HepG2 (cell line): ENCODE measurements at regions not wholly inside any gene's neighbourhood (a gene's known extent, or its start where the extent isn't known, plus 50 kb on each side); places are given as distances from the start of the nearest gene placed in this dataset.

ENCODE experiments used
- ATAC-seq: fragments of 200-7000 bp; cut with Tn5 transposase; 3 replicates; pipeline ENCODE4 v1.9.1; 2020; ENCODE audit warnings: mild to moderate bottlenecking, moderate library complexity
- BruUV-seq: library from RNA; stranded (reverse); fragments of 400-500 nt; replicated peaks from 2 replicates; lab custom pipeline; 2021; lab: Mats Ljungman, UMichigan
- CTCF ChIA-PET: fragments of 300-600 bp; formaldehyde crosslinking; extraction: SDS; loops from one replicate; lab custom pipeline; 2021; ENCODE audit warnings: low total read pairs, inconsistent platforms, low intra/inter-chr PET ratio; lab: Yijun Ruan, JAX
- POLR2A ChIA-PET: fragments of 350-600 bp; sonication (Branson Sonifier 250); formaldehyde crosslinking; loops from one replicate; lab custom pipeline; 2020; ENCODE audit warnings: antibody characterized with exemption, inconsistent platforms; lab: Yijun Ruan, JAX
- DNase-seq: peaks from one replicate; pipeline ENCODE4 v3.0.0-alpha.2; 2015; ENCODE audit warnings: low spot score
- FAIRE-seq: peaks from 3 replicates; lab custom pipeline; 2011; peaks lifted over from hg19 to GRCh38; lab: Jason Lieb, UNC
- H2AFZ ChIP-seq: one replicate; pipeline ENCODE4 v1.6.1; 2011; ENCODE audit warnings: low read length, inconsistent platforms
- H3K27ac ChIP-seq: fragments of 300-600 bp; 3 replicates; pipeline ENCODE4 v1.8.0; 2011; ENCODE audit warnings: mixed run types, mild to moderate bottlenecking, mixed read lengths, low read length, inconsistent platforms; ENCODE audit not compliant: insufficient read depth; ENCODE audit errors: extremely low read length
- H3K27me3 ChIP-seq, 2 experiments: fragments of 200-600 bp in 1 of 2; 2 replicates in 1 of 2; 3 replicates in 1 of 2; pipeline versions ENCODE4 v1.6.0 to v1.8.0; 2011; ENCODE audit warnings: low read length in 2 of 2, mild to moderate bottlenecking in 2 of 2, moderate library complexity in 2 of 2, inconsistent platforms in 1 of 2; ENCODE audit not compliant: insufficient read depth in 2 of 2, control insufficient read depth in 1 of 2
- H3K36me3 ChIP-seq, 2 experiments: fragments of 200-600 bp in 1 of 2; replicated peaks in 1 of 2; 2 replicates in 1 of 2; 3 replicates in 1 of 2; pipeline versions ENCODE4 v1.5.1 to v1.8.0; 2011; ENCODE audit warnings: low read length in 2 of 2, inconsistent platforms in 1 of 2; ENCODE audit not compliant: insufficient read depth in 2 of 2, control insufficient read depth in 1 of 2
- H3K4me1 ChIP-seq: 2 replicates; pipeline ENCODE4 v1.5.1; 2012; ENCODE audit warnings: low read length, inconsistent platforms; ENCODE audit not compliant: insufficient read depth
- H3K4me2 ChIP-seq: 2 replicates; pipeline ENCODE4 v1.6.0; 2011; ENCODE audit warnings: low read depth, low read length, inconsistent platforms
- H3K4me3 ChIP-seq, 3 experiments: fragments of 200-600 bp in 1 of 3; sonication (generic), shearing (Covaris generic) in 1 of 3; replicated peaks in 1 of 3; 2 replicates each; pipeline ENCODE4 v1.5.1; 2011 to 2016; ENCODE audit warnings: low read length in 3 of 3, inconsistent platforms in 2 of 3, low read depth in 2 of 3, mild to moderate bottlenecking in 2 of 3, control low read depth in 1 of 3, mixed read lengths in 1 of 3; ENCODE audit not compliant: insufficient read depth in 1 of 3
- H3K79me2 ChIP-seq: one replicate; pipeline ENCODE4 v1.6.1; 2011; ENCODE audit warnings: low read length, inconsistent platforms; ENCODE audit not compliant: insufficient read depth
- H3K9ac ChIP-seq: 2 replicates; pipeline ENCODE4 v1.6.0; 2011; ENCODE audit warnings: mild to moderate bottlenecking, low read depth, low read length, inconsistent platforms; ENCODE audit not compliant: insufficient read depth
- H3K9me3 ChIP-seq: 2 replicates; pipeline ENCODE4 v1.5.1; 2012; ENCODE audit warnings: mild to moderate bottlenecking, low read length
- H4K20me1 ChIP-seq: 2 replicates; pipeline ENCODE4 v1.6.0; 2011; ENCODE audit warnings: inconsistent platforms, mild to moderate bottlenecking, low read length, moderate library complexity; ENCODE audit not compliant: insufficient read depth
- KLF15 ChIP-seq: sonication (generic); formaldehyde crosslinking; IDR thresholded peaks from 2 replicates; pipeline ENCODE4 v1.8.1; 2023; ENCODE audit warnings: borderline replicate concordance, mild to moderate bottlenecking, inconsistent platforms, missing genetic modification reagents, mixed read lengths
- WGBS: methylation state at CpG from one replicate; pipeline ENCODE4 v1.1.6; 2017; ENCODE audit warnings: low lambda C conversion rate; 5-methylcytosine and 5-hydroxymethylcytosine counted together
- in situ Hi-C: cut with HindIII; loops from 2 replicates; pipeline ENCODE4 v1.10.0; 2017; ENCODE audit warnings: low pct_unique_long_range_greater_than_20kb; ENCODE audit not compliant: extremely low pct_ligation_motif_present
- intact Hi-C: fragments of 100-400 bp; cut with micrococcal nuclease; formaldehyde crosslinking; loops from one replicate; pipeline ENCODE4 v1.10.0; 2022; ENCODE audit not compliant: unreplicated experiment
- TF ChIP-seq, protein P1 (sequence below): sonication (generic); formaldehyde crosslinking; IDR thresholded peaks from 2 replicates; pipeline ENCODE4 v1.5.0; 2020; ENCODE audit warnings: missing genetic modification reagents
- TF ChIP-seq, protein P2 (sequence below): IDR thresholded peaks from 2 replicates; pipeline ENCODE4 v1.6.1; 2012; ENCODE audit warnings: inconsistent platforms
- TF ChIP-seq, protein P3 (sequence below): sonication (generic); formaldehyde crosslinking; IDR thresholded peaks from 2 replicates; pipeline ENCODE4 v1.5.0; 2020; ENCODE audit warnings: mild to moderate bottlenecking, missing genetic modification reagents, borderline replicate concordance
- TF ChIP-seq, protein P4 (sequence below): sonication (generic); formaldehyde crosslinking; IDR thresholded peaks from 2 replicates; pipeline ENCODE4 v1.5.1; 2020; ENCODE audit warnings: mild to moderate bottlenecking, missing genetic modification reagents, moderate library complexity

DNA sequence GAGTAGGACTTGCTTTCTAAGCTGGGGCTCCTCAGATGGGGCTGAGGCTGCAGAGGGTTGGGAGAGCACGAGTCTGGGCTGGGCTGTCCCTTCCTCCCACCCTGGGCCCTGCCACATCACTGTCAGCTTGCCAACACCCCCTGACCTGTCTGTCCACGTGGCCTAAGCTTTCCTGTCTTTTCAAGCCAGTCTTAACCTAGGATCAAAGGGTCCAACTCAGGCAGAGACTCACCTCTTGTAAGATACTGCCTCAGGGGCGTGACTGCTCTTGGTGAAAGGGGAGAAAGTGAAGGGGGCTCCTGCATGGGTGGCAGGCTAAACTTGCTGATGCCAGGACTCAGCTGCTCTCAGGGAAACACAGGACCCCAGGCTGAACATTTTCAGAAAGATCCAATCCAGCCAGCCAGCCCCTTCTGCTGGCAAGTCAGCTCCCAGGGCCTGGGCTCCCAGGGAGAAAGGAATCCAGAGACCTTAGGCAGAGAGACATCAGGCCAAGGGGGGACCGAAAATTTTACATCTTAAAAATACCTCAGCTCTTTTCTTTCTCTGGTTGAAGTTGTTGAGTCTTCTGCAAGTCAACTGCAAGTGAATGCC, 144.2 kb upstream of the ID2 start:
- FAIRE-seq (no peak), ATAC-seq (no peak), DNase-seq (no peak)
- no TSS peak for BruUV-seq
- ChIA-PET CTCF (no interaction called here), POLR2A (interaction anchor here (1.2 to 1.8 kb wide), 3 partner anchors 143 to 147 kb away, joined by 4 to 8 read pairs (median 6); partner anchors contain the start of gene ID2)
- Histone ChIP-seq H3K4me1 (peaks cover 45% of the 10 kb centered on the region), H3K27me3 (peaks cover 14 to 62% of the 10 kb centered on the region in 2 experiments), H3K4me3 (no peak overlapping the region), H3K27ac (no peak overlapping the region), H3K36me3 (no peaks in the 10 kb centered on the region), H4K20me1 (no peaks in the 10 kb centered on the region), H3K9ac (no peak overlapping the region), H2AFZ (no peak overlapping the region), H3K9me3 (no peaks in the 10 kb centered on the region), H3K79me2 (no peaks in the 10 kb centered on the region), H3K4me2 (no peak overlapping the region)
- WGBS, result 18% methylated on average over 4 of the region's 4 CpGs
- in situ Hi-C loops (no loop called here), intact Hi-C loops (no loop called here)
- TF ChIP-seq, protein P1, sequence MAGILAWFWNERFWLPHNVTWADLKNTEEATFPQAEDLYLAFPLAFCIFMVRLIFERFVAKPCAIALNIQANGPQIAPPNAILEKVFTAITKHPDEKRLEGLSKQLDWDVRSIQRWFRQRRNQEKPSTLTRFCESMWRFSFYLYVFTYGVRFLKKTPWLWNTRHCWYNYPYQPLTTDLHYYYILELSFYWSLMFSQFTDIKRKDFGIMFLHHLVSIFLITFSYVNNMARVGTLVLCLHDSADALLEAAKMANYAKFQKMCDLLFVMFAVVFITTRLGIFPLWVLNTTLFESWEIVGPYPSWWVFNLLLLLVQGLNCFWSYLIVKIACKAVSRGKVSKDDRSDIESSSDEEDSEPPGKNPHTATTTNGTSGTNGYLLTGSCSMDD (CRISPR knock-in tag), result no peak
- no peak for TF ChIP-seq KLF15
- TF ChIP-seq, protein P2, sequence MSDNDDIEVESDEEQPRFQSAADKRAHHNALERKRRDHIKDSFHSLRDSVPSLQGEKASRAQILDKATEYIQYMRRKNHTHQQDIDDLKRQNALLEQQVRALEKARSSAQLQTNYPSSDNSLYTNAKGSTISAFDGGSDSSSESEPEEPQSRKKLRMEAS, result peak; percentile 25; the same call in 1 of the 2 replicates
- TF ChIP-seq, protein P3, sequence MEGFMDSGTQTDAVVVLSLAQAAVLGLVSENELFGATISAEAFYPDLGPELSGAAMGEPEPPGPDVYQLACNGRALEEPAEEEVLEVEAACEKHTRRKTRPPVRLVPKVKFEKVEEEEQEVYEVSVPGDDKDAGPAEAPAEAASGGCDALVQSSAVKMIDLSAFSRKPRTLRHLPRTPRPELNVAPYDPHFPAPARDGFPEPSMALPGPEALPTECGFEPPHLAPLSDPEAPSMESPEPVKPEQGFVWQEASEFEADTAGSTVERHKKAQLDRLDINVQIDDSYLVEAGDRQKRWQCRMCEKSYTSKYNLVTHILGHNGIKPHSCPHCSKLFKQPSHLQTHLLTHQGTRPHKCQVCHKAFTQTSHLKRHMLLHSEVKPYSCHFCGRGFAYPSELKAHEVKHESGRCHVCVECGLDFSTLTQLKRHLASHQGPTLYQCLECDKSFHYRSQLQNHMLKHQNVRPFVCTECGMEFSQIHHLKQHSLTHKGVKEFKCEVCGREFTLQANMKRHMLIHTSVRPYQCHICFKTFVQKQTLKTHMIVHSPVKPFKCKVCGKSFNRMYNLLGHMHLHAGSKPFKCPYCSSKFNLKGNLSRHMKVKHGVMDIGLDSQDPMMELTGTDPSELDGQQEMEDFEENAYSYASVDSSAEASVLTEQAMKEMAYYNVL, result no peak
- TF ChIP-seq, protein P4, sequence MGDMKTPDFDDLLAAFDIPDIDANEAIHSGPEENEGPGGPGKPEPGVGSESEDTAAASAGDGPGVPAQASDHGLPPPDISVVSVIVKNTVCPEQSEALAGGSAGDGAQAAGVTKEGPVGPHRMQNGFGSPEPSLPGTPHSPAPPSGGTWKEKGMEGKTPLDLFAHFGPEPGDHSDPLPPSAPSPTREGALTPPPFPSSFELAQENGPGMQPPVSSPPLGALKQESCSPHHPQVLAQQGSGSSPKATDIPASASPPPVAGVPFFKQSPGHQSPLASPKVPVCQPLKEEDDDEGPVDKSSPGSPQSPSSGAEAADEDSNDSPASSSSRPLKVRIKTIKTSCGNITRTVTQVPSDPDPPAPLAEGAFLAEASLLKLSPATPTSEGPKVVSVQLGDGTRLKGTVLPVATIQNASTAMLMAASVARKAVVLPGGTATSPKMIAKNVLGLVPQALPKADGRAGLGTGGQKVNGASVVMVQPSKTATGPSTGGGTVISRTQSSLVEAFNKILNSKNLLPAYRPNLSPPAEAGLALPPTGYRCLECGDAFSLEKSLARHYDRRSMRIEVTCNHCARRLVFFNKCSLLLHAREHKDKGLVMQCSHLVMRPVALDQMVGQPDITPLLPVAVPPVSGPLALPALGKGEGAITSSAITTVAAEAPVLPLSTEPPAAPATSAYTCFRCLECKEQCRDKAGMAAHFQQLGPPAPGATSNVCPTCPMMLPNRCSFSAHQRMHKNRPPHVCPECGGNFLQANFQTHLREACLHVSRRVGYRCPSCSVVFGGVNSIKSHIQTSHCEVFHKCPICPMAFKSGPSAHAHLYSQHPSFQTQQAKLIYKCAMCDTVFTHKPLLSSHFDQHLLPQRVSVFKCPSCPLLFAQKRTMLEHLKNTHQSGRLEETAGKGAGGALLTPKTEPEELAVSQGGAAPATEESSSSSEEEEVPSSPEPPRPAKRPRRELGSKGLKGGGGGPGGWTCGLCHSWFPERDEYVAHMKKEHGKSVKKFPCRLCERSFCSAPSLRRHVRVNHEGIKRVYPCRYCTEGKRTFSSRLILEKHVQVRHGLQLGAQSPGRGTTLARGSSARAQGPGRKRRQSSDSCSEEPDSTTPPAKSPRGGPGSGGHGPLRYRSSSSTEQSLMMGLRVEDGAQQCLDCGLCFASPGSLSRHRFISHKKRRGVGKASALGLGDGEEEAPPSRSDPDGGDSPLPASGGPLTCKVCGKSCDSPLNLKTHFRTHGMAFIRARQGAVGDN, result peak; percentile 31; the same call in 1 of the 2 replicates
- TF ChIP-seq, all 625 proteins: peak for 2
